Progenitor cell of endocrine pancreas (in vitro differentiated cells): ENCODE measurements at regions not wholly inside any gene's neighbourhood (a gene's known extent, or its start where the extent isn't known, plus 50 kb on each side); places are given as distances from the start of the nearest gene placed in this dataset.

Experiments used
- DNase-seq: peaks from one replicate; pipeline ENCODE4 v3.0.0; 2021; ENCODE audit warnings: low spot score; ENCODE audit not compliant: unreplicated experiment
- H3K27ac Mint-ChIP-seq: 2 replicates; pipeline ENCODE4 v1.8.0; 2021; ENCODE audit warnings: mild to moderate bottlenecking, moderate library complexity, mixed read lengths
- H3K27me3 Mint-ChIP-seq: 2 replicates; pipeline ENCODE4 v1.8.0; 2021; ENCODE audit warnings: mixed read lengths
- H3K36me3 Mint-ChIP-seq: 2 replicates; pipeline ENCODE4 v1.8.0; 2022; ENCODE audit warnings: mixed read lengths; ENCODE audit not compliant: insufficient read depth
- H3K4me1 Mint-ChIP-seq: 2 replicates; pipeline ENCODE4 v1.8.0; 2021; ENCODE audit warnings: low read depth, mixed read lengths
- H3K4me3 Mint-ChIP-seq: 2 replicates; pipeline ENCODE4 v1.8.0; 2021; ENCODE audit warnings: low read depth, mild to moderate bottlenecking, moderate library complexity, mixed read lengths
- H3K9me3 Mint-ChIP-seq: 2 replicates; pipeline ENCODE4 v1.8.0; 2021; ENCODE audit warnings: low read depth, mixed read lengths
- TF ChIP-seq, protein P1 (sequence below): fragments of 200-600 bp; sonication (generic); IDR thresholded peaks from one replicate; pipeline ENCODE4 v1.5.0; 2021; ENCODE audit warnings: antibody characterized with exemption, mild to moderate bottlenecking; ENCODE audit not compliant: unreplicated experiment

- peaks cover 8% of the 10 kb centered on the region for H3K9me3 Mint-ChIP-seq
- no peaks in the 10 kb centered on the region for H3K36me3 Mint-ChIP-seq
- no peak overlapping the region for H3K27ac Mint-ChIP-seq
- H3K4me1 Mint-ChIP-seq, result no peaks in the 10 kb centered on the region
- H3K4me3 Mint-ChIP-seq, result no peak overlapping the region
- no peaks in the 10 kb centered on the region for H3K27me3 Mint-ChIP-seq
- TF ChIP-seq, protein P1, sequence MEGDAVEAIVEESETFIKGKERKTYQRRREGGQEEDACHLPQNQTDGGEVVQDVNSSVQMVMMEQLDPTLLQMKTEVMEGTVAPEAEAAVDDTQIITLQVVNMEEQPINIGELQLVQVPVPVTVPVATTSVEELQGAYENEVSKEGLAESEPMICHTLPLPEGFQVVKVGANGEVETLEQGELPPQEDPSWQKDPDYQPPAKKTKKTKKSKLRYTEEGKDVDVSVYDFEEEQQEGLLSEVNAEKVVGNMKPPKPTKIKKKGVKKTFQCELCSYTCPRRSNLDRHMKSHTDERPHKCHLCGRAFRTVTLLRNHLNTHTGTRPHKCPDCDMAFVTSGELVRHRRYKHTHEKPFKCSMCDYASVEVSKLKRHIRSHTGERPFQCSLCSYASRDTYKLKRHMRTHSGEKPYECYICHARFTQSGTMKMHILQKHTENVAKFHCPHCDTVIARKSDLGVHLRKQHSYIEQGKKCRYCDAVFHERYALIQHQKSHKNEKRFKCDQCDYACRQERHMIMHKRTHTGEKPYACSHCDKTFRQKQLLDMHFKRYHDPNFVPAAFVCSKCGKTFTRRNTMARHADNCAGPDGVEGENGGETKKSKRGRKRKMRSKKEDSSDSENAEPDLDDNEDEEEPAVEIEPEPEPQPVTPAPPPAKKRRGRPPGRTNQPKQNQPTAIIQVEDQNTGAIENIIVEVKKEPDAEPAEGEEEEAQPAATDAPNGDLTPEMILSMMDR, result no peak
- DNase-seq, result no peak
Observed at GRCh38 chr14:82520765-82521164, 987.1 kb upstream of the SEL1L start.

- no peak overlapping the region for H3K4me3 Mint-ChIP-seq
- no peak for DNase-seq
Observed at GRCh38 chr14:82521191-82521590, 987.5 kb upstream of the SEL1L start.

DNA sequence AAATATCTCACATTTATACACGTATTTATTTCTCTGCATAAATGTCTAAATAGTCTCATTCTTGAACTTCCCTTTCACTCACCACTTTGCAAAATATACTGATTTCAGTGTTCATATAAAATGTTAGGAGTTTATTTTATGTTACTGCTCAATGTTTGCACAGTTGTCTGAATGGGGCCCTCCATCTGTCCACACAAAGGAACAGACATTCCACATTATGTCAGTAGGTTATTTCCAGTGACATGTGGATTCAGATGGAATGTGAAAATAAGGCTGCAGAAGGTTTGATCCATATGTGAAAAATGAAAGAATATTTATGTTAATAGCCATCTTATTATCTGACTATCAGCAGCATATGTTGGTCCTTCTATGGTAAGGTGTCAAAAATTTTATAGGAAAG lies 994.4 kb upstream of the SEL1L start:
- Mint-ChIP-seq H3K4me1 (peaks cover 9% of the 10 kb centered on the region), H3K9me3 (no peaks in the 10 kb centered on the region), H3K27ac (peak overlapping the region; percentile 2)

More at GRCh38 chr14:82521191-82521590, 987.5 kb upstream of the SEL1L start:
- TF ChIP-seq, protein P1, result no peak
- Mint-ChIP-seq H3K27me3 (no peaks in the 10 kb centered on the region), H3K27ac (no peak overlapping the region), H3K36me3 (no peaks in the 10 kb centered on the region), H3K4me1 (no peaks in the 10 kb centered on the region), H3K9me3 (peaks cover 8% of the 10 kb centered on the region)

DNA sequence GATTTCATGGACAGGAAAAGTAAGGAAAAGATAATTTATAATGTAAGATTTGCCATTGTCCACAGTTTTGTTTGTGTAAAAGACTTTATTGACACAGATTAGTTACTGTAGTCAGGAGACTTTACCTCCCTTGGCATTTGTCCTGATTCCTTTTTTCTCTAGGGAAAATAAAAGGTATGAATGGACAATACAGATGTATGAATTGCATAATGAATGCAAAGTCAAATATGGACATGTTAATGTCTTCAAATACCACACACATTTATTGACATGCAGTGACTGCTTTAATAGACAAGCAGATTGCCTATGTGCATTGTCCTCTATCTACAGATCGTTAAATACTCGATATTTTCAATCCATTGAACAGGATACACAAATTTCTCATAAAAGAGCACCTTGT lies 999.7 kb upstream of the SEL1L start:
- Mint-ChIP-seq H3K4me1 (peaks cover 16% of the 10 kb centered on the region), H3K9me3 (no peaks in the 10 kb centered on the region), H3K27me3 (no peaks in the 10 kb centered on the region), H3K27ac (no peak overlapping the region), H3K36me3 (no peaks in the 10 kb centered on the region), H3K4me3 (no peak overlapping the region)
- TF ChIP-seq, protein P1, result no peak
- DNase-seq, result no peak

More for the DNA sequence above, 994.4 kb upstream of the SEL1L start:
- no peaks in the 10 kb centered on the region for H3K27me3 Mint-ChIP-seq
- no peaks in the 10 kb centered on the region for H3K36me3 Mint-ChIP-seq
- DNase-seq, result no peak
- TF ChIP-seq, protein P1, result no peak
- H3K4me3 Mint-ChIP-seq, result no peak overlapping the region

GRCh38 chr14:82536566-82536965 lies 1002.9 kb upstream of the SEL1L start:
- Mint-ChIP-seq H3K27me3 (no peaks in the 10 kb centered on the region), H3K27ac (no peak overlapping the region), H3K9me3 (peaks cover 6% of the 10 kb centered on the region), H3K4me3 (no peak overlapping the region), H3K36me3 (no peaks in the 10 kb centered on the region), H3K4me1 (peaks cover 16% of the 10 kb centered on the region)
- TF ChIP-seq, protein P1, result no peak
- no peak for DNase-seq
